K562 (cell line): ENCODE measurements at regions not wholly inside any gene's neighbourhood (a gene's known extent, or its start where the extent isn't known, plus 50 kb on each side); places are given as distances from the start of the nearest gene placed in this dataset.

Experiments used
- ATAC-seq: fragments of 200-7000 bp; cut with Tn5 transposase; 3 replicates; pipeline ENCODE4 v1.9.1; 2020; ENCODE audit warnings: moderate library complexity
- BruUV-seq: library from RNA; stranded (reverse); fragments of 400-500 nt; replicated peaks from 2 replicates; lab custom pipeline; 2021; lab: Mats Ljungman, UMichigan
- CTCF ChIA-PET: fragments of 300-600 bp; formaldehyde crosslinking; extraction: SDS; loops from one replicate; lab custom pipeline; 2021; ENCODE audit warnings: low intra/inter-chr PET ratio; lab: Yijun Ruan, JAX
- POLR2A ChIA-PET: fragments of 300-600, 350-650 bp; sonication (Branson Sonifier 250); formaldehyde crosslinking; extraction: SDS; loops from one replicate; lab custom pipeline; 2021; ENCODE audit warnings: antibody characterized with exemption, inconsistent platforms; lab: Yijun Ruan, JAX
- DNase-seq, 4 experiments: peaks; one replicate each; pipeline versions ENCODE4 v3.0.0 to v3.0.0-alpha.2; 2011 to 2018; ENCODE audit warnings: low spot score in 3 of 4, mixed read lengths in 3 of 4; ENCODE audit errors: extremely low read depth in 1 of 4
- FAIRE-seq: peaks from 2 replicates; lab custom pipeline; 2011; peaks lifted over from hg19 to GRCh38; lab: Jason Lieb, UNC
- H2AFZ ChIP-seq: 2 replicates; pipeline ENCODE4 v1.6.0; 2011; ENCODE audit warnings: low read depth, low read length, control low read depth, inconsistent platforms
- H3K27ac ChIP-seq: fragments of 200-600 bp; 3 replicates; pipeline ENCODE4 v1.8.0; 2011; ENCODE audit warnings: low read depth, mild to moderate bottlenecking, control low read depth, inconsistent platforms, low read length, moderate library complexity, mixed read lengths; ENCODE audit errors: extremely low read depth
- H3K27me3 ChIP-seq, 2 experiments: fragments of 300-600 bp in 1 of 2; 2 replicates in 1 of 2; 3 replicates in 1 of 2; pipeline versions ENCODE4 v1.6.0 to v1.8.0; 2011; ENCODE audit warnings: inconsistent platforms in 2 of 2, low read length in 2 of 2, mild to moderate bottlenecking in 1 of 2, mixed read lengths in 1 of 2, moderate library complexity in 1 of 2; ENCODE audit not compliant: control insufficient read depth in 2 of 2, insufficient read depth in 2 of 2
- H3K36me3 ChIP-seq: fragments of 300-600 bp; 3 replicates; pipeline ENCODE4 v1.8.0; 2011; ENCODE audit warnings: mild to moderate bottlenecking, low read length, inconsistent platforms; ENCODE audit not compliant: control insufficient read depth, insufficient read depth
- H3K4me1 ChIP-seq, 2 experiments: fragments of 200-600 bp in 1 of 2; replicated peaks in 1 of 2; 2 replicates in 1 of 2; 3 replicates in 1 of 2; pipeline versions ENCODE4 v1.5.1 to v1.8.0; 2011; ENCODE audit warnings: inconsistent platforms in 2 of 2, low read length in 2 of 2, mild to moderate bottlenecking in 1 of 2, mixed read lengths in 1 of 2, moderate library complexity in 1 of 2; ENCODE audit not compliant: control insufficient read depth in 2 of 2, insufficient read depth in 2 of 2
- H3K4me2 ChIP-seq: 2 replicates; pipeline ENCODE4 v1.6.1; 2011; ENCODE audit warnings: low read length, control low read depth, inconsistent platforms, mixed read lengths; ENCODE audit not compliant: insufficient read depth
- H3K4me3 ChIP-seq: fragments of 200-600 bp; sonication (generic), shearing (Covaris generic); 2 replicates; pipeline ENCODE4 v1.5.1; 2016; ENCODE audit warnings: control low read depth, inconsistent platforms
- H3K79me2 ChIP-seq: fragments of 200-600 bp; 3 replicates; pipeline ENCODE4 v1.8.0; 2011; ENCODE audit warnings: low read length, inconsistent platforms; ENCODE audit not compliant: control insufficient read depth, insufficient read depth
- H3K9ac ChIP-seq, 2 experiments: 2 replicates each; pipeline versions ENCODE4 v1.6.0 to v1.6.1; 2011; ENCODE audit warnings: low read depth in 2 of 2, low read length in 2 of 2, control low read depth in 1 of 2, inconsistent platforms in 1 of 2, mild to moderate bottlenecking in 1 of 2, mixed read lengths in 1 of 2; ENCODE audit not compliant: insufficient read depth in 1 of 2
- H3K9me1 ChIP-seq: one replicate; pipeline ENCODE4 v1.6.0; 2011; ENCODE audit warnings: inconsistent platforms, mild to moderate bottlenecking, low read length, moderate library complexity; ENCODE audit not compliant: control insufficient read depth, insufficient read depth
- H3K9me3 ChIP-seq: replicated peaks from 2 replicates; pipeline ENCODE4 v1.5.1; 2011; ENCODE audit warnings: low read depth, low read length, inconsistent platforms; ENCODE audit not compliant: control insufficient read depth, insufficient read depth
- H4K20me1 ChIP-seq: replicated peaks from 2 replicates; pipeline ENCODE4 v1.6.1; 2011; ENCODE audit warnings: low read length, inconsistent platforms, mixed read lengths; ENCODE audit not compliant: control insufficient read depth, insufficient read depth
- ATF2 ChIP-seq: sonication (generic); formaldehyde crosslinking; IDR thresholded peaks from 2 replicates; pipeline ENCODE4 v1.8.1; 2022; ENCODE audit warnings: missing genetic modification reagents
- CXXC5 ChIP-seq: fragments of 250-450 bp; sonication (Bioruptor Pico); IDR thresholded peaks from 2 replicates; pipeline ENCODE4 v1.8.0; 2022; ENCODE audit warnings: inconsistent platforms, mild to moderate bottlenecking, moderate library complexity
- DPF2 ChIP-seq: fragments of 450-650 bp; IDR thresholded peaks from 2 replicates; pipeline ENCODE4 v1.6.1; 2016
- HNRNPL ChIP-seq: fragments of 200-400 bp; formaldehyde crosslinking; IDR thresholded peaks from 2 replicates; pipeline ENCODE4 v1.6.1; 2017; ENCODE audit warnings: low read depth, mild to moderate bottlenecking, low read length
- IRF2 ChIP-seq: sonication (generic); formaldehyde crosslinking; IDR thresholded peaks from 2 replicates; pipeline ENCODE4 v1.8.1; 2022; ENCODE audit warnings: mild to moderate bottlenecking, missing genetic modification reagents
- KLF1 ChIP-seq: fragments of 450-650 bp; IDR thresholded peaks from 2 replicates; pipeline ENCODE4 v1.6.1; 2016; ENCODE audit warnings: missing genetic modification characterization, missing compliant biosample characterization
- NBN ChIP-seq: fragments of 450-650 bp; IDR thresholded peaks from 2 replicates; pipeline ENCODE4 v1.6.1; 2016; ENCODE audit warnings: low read depth, mild to moderate bottlenecking
- NR4A1 ChIP-seq, 2 experiments: fragments of 250-450 bp in 1 of 2; fragments of 450-650 bp in 1 of 2; sonication (Bioruptor Pico) in 1 of 2; IDR thresholded peaks; 2 replicates each; pipeline versions ENCODE4 v1.4.0 to v1.6.1; 2016 to 2020; ENCODE audit warnings: mild to moderate bottlenecking in 2 of 2, missing compliant biosample characterization in 1 of 2, missing genetic modification characterization in 1 of 2, moderate library complexity in 1 of 2
- PKNOX1 ChIP-seq: fragments of 450-650 bp; IDR thresholded peaks from 2 replicates; pipeline ENCODE4 v1.6.1; 2016
- RBM17 ChIP-seq: fragments of 200-400 bp; formaldehyde crosslinking; IDR thresholded peaks from 2 replicates; pipeline ENCODE4 v1.6.1; 2017; ENCODE audit warnings: low read depth, mild to moderate bottlenecking, low read length, borderline replicate concordance
- STAT5B ChIP-seq: fragments of 250-450 bp; sonication (Bioruptor Pico); IDR thresholded peaks from 2 replicates; pipeline ENCODE4 v1.8.0; 2021; ENCODE audit warnings: mild to moderate bottlenecking, inconsistent platforms
- WGBS: fragments of 100-300 bp; shearing (Covaris generic); methylation state at CpG from one replicate; pipeline ENCODE4 v1.1.6; 2016; ENCODE audit warnings: low coverage, mixed read lengths; ENCODE audit not compliant: insufficient coverage; ENCODE audit errors: missing lambda C conversion rate; 5-methylcytosine and 5-hydroxymethylcytosine counted together
- in situ Hi-C: fragments of 300-500 bp; cut with MboI; formaldehyde crosslinking; loops from 4 replicates; pipeline ENCODE4 v1.15.0; 2018; ENCODE audit warnings: inconsistent platforms, mixed read lengths
- intact Hi-C: fragments of 100-400 bp; cut with micrococcal nuclease; formaldehyde crosslinking; loops from 2 replicates; pipeline ENCODE4 v1.14.2; 2022

DNA sequence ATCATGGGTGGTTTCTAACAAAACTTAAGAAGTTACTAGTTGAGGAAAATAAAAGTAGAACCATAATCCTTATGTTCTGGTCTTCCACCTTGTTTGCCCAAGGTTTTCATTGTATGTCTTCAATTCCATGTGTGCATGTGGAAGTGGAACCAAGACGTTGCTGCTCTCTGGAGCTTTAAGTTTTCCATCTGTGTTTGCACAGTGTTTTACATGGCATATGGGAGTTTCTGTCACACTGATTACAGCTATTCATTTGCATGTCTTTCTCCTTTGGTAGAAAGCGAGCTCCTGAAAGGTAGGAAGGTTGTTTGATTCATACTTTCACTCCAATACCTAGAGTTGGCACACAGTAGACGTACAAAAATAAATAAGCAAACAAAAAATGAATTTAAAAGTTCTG is 112.6 kb upstream of the LUZP2 start:
- in situ Hi-C loops (no loop called here), intact Hi-C loops (no loop called here)
- ATAC-seq (no peak), FAIRE-seq (no peak), DNase-seq (no peak)
- 0% methylated on average over 3 of the region's 3 CpGs for WGBS
- H3K9me1 ChIP-seq: no peaks in the 10 kb centered on the region
- H3K9ac ChIP-seq: no peak overlapping the region
- H3K27me3 ChIP-seq: no peaks in the 10 kb centered on the region
- no peaks in the 10 kb centered on the region for H3K9me3 ChIP-seq
- ChIA-PET POLR2A (no interaction called here), CTCF (no interaction called here)
- H3K27ac ChIP-seq: no peak overlapping the region
- TF ChIP-seq STAT5B (CRISPR knock-in tag): no peak
- no peak for TF ChIP-seq NBN
- TF ChIP-seq KLF1 (tag): no peak
- TF ChIP-seq CXXC5 (CRISPR knock-in tag): no peak
- TF ChIP-seq ATF2: no peak
- TF ChIP-seq PKNOX1: no peak
- no peak for TF ChIP-seq DPF2
- TF ChIP-seq IRF2 (CRISPR knock-in tag): no peak
- TF ChIP-seq HNRNPL: no peak
- TF ChIP-seq NR4A1 (CRISPR knock-in tag; IDR thresholded peaks at IDR 0.05): no peak
- TF ChIP-seq NR4A1 (tag; IDR thresholded peaks at IDR 0.05): no peak
- no peak for TF ChIP-seq RBM17
- H3K4me3 ChIP-seq: no peak overlapping the region
- H3K4me2 ChIP-seq: no peak overlapping the region
- no peaks in the 10 kb centered on the region for H3K79me2 ChIP-seq
- no TSS peak for BruUV-seq
- no peaks in the 10 kb centered on the region for H4K20me1 ChIP-seq
- H3K36me3 ChIP-seq: no peaks in the 10 kb centered on the region
- no peak overlapping the region for H2AFZ ChIP-seq
- no peaks in the 10 kb centered on the region for H3K4me1 ChIP-seq
